Mesodermal cell (in vitro differentiated cells): ENCODE measurements at regions not wholly inside any gene's neighbourhood (a gene's known extent, or its start where the extent isn't known, plus 50 kb on each side); places are given as distances from the start of the nearest gene placed in this dataset.

Experiments
- H3K27ac ChIP-seq: 2 replicates; pipeline ENCODE4 v1.7.0; 2013; ENCODE audit warnings: mild to moderate bottlenecking, low read depth, low read length, moderate library complexity; ENCODE audit not compliant: severe bottlenecking
- H3K36me3 ChIP-seq: 2 replicates; pipeline ENCODE4 v1.7.1; 2013; ENCODE audit warnings: mild to moderate bottlenecking, low read length, moderate library complexity; ENCODE audit not compliant: control insufficient read depth, insufficient read depth
- H3K4me1 ChIP-seq: one replicate; pipeline ENCODE4 v1.7.1; 2013; ENCODE audit warnings: mild to moderate bottlenecking, low read length; ENCODE audit not compliant: insufficient read depth, control insufficient read depth, poor library complexity, severe bottlenecking
- H3K4me3 ChIP-seq: 2 replicates; pipeline ENCODE4 v1.7.0; 2013; ENCODE audit warnings: low read length, control low read depth, mild to moderate bottlenecking; ENCODE audit not compliant: insufficient read depth, poor library complexity, severe bottlenecking; ENCODE audit errors: extremely low read depth
- H3K9me3 ChIP-seq: 2 replicates; pipeline ENCODE4 v1.7.1; 2013; ENCODE audit warnings: mild to moderate bottlenecking, low read length, moderate library complexity; ENCODE audit not compliant: control insufficient read depth
- WGBS, 2 experiments: methylation state at CpG; one replicate each; pipeline ENCODE4 v1.1.5; 2013; ENCODE audit warnings: missing lambda C conversion rate in 2 of 2; ENCODE audit not compliant: insufficient coverage in 2 of 2; 5-methylcytosine and 5-hydroxymethylcytosine counted together

- no peak overlapping the region for H3K27ac ChIP-seq
- no peaks in the 10 kb centered on the region for H3K9me3 ChIP-seq
- peaks cover 5% of the 10 kb centered on the region for H3K4me1 ChIP-seq
- 93 to 94% methylated on average over 3 of the region's 4 CpGs for WGBS, 2 experiments
- no peak overlapping the region for H3K4me3 ChIP-seq
- no peaks in the 10 kb centered on the region for H3K36me3 ChIP-seq
Observed at GRCh38 chr5:96245140-96246091, 187.6 kb downstream of the PCSK1 start.

DNA sequence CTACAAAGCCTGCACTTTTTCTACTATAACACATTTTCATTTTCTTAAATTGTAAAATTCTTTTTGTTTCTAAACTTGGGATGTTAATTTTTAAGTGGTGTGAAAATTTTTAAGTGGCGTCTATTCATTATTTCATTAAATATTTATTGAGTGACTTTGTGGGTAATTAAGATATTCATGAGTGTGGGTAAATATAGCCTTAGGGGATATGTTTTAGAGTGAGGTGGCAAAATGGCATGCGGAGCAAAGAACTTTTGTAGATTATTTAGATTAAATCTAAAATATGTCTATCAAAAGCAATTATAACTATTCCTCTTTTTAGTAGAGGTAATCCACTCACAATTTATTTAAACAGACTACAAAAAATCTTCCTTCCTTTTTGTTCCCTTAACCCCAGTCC is 188.4 kb downstream of the PCSK1 start:
- H3K27ac ChIP-seq: no peak overlapping the region
- H3K9me3 ChIP-seq: no peaks in the 10 kb centered on the region
- peaks cover 5% of the 10 kb centered on the region for H3K4me1 ChIP-seq
- no peak overlapping the region for H3K4me3 ChIP-seq
- WGBS, 2 experiments: no CpG with 5 or more reads among the region's 2 CpGs
- no peaks in the 10 kb centered on the region for H3K36me3 ChIP-seq

DNA sequence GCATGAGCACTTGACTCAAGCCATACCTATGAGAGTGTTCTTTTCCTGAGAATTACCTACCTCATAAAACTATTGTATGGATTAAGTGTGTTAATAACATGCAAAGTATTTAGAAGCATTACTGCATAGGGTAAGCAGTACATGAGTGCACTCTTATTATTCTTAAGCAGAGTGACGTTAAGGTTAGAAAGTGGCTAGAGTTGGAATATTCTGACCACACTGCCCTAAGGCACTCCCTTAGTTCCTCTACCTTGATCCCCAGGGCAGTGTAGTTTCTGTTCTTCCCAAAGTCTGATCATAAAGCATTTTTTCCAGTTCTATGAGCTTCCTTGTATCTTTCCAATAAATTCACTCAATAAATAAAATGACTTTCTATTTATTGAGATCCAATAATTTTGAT is 189.2 kb downstream of the PCSK1 start:
- no peaks in the 10 kb centered on the region for H3K9me3 ChIP-seq
- H3K36me3 ChIP-seq: no peaks in the 10 kb centered on the region
- H3K4me1 ChIP-seq: peaks cover 5% of the 10 kb centered on the region
- H3K4me3 ChIP-seq: no peak overlapping the region
- no peak overlapping the region for H3K27ac ChIP-seq
- WGBS, 2 experiments: 83% methylated on average over 1 of the region's 1 CpG; no CpG with 5 or more reads in 1 of the 2 experiments

GRCh38 chr5:96243203-96243602 is 189.8 kb downstream of the PCSK1 start:
- Histone ChIP-seq H3K4me3 (no peak overlapping the region), H3K9me3 (no peaks in the 10 kb centered on the region), H3K4me1 (peaks cover 5% of the 10 kb centered on the region), H3K36me3 (no peaks in the 10 kb centered on the region), H3K27ac (no peak overlapping the region)
- no CpG with 5 or more reads among the region's 1 CpG for WGBS, 2 experiments

DNA sequence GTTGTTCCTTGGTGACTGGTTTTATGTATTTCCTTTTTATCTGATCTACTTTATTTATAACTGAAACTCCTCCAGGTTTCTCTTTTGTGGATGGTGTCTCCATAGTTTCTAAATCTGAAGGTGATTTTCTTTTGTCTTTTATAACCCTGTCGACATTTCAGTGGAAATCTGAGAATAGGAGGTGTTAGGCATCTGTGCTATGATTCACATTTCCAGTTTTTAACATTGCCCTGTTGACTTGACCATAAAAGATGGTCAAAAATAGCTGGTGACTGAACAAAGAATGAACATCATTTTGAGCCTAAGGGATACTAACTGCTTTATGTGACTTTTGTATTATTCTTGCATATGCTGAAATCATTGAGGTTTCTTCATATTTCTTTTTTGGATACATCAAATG is 190.5 kb downstream of the PCSK1 start:
- WGBS, 2 experiments: 100% methylated on average over 1 of the region's 1 CpG; no CpG with 5 or more reads in 1 of the 2 experiments
- Histone ChIP-seq H3K27ac (no peak overlapping the region), H3K36me3 (no peaks in the 10 kb centered on the region), H3K4me3 (no peak overlapping the region), H3K9me3 (no peaks in the 10 kb centered on the region), H3K4me1 (peaks cover 5% of the 10 kb centered on the region)

- no peaks in the 10 kb centered on the region for H3K4me1 ChIP-seq
- 100% methylated on average over 1 of the region's 1 CpG; no CpG with 5 or more reads in 1 of the 2 experiments for WGBS, 2 experiments
- H3K4me3 ChIP-seq: no peak overlapping the region
- H3K36me3 ChIP-seq: no peaks in the 10 kb centered on the region
- no peak overlapping the region for H3K27ac ChIP-seq
- H3K9me3 ChIP-seq: no peaks in the 10 kb centered on the region
Observed at GRCh38 chr5:96236831-96237230, 196.2 kb downstream of the PCSK1 start.

GRCh38 chr5:96236051-96236450 is 197.0 kb downstream of the PCSK1 start:
- WGBS, 2 experiments: 92% methylated on average over 1 of the region's 1 CpG; no CpG with 5 or more reads in 1 of the 2 experiments
- H3K27ac ChIP-seq: no peak overlapping the region
- H3K36me3 ChIP-seq: no peaks in the 10 kb centered on the region
- H3K4me3 ChIP-seq: no peak overlapping the region
- no peaks in the 10 kb centered on the region for H3K9me3 ChIP-seq
- H3K4me1 ChIP-seq: no peaks in the 10 kb centered on the region

DNA sequence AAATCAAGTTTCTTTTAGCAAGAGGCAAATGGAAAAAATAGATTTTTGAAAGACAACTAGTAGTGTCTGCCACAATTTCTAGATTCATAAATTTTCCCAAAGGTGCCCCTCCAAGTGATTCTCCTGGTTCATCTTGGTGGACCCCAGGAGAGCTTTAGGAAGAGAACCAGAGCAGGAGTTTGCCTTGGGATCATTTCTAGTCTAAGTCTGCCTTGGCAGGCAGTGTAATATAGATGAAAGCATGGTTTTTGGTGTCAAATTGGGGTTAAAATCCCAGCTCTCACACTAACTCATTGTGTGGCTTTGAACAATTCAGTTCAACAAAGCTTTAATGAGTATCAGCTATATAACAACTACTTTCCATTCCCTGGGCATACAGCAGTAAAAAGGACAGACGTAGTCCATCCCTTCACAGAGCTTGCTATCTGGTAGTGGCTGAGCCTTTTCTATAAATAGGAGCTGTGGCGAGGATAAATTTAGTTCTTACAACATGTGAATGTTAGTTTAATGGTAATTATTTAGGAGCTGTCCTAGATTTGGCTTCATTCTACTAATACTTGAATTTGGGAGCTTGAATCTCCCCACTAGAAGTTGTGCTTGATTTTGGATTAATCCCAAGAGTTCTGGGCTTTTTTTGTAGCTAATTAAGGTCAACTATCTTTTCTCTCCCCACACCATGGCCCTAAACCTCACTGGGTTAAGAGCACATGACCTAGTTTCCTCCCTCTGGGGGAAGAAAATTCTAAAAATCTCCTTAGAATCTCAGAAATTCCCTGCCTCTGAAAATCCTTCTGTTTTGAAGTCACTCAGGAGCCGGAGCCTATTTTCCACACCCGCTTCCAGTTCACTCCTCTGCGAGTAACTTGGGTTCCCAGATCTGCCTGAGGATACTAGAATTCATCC is 197.8 kb downstream of the PCSK1 start:
- Histone ChIP-seq H3K4me1 (no peaks in the 10 kb centered on the region), H3K36me3 (no peaks in the 10 kb centered on the region), H3K27ac (no peak overlapping the region), H3K9me3 (no peaks in the 10 kb centered on the region), H3K4me3 (no peak overlapping the region)
- 100% methylated on average over 2 to 3 of the region's 5 CpGs for WGBS, 2 experiments

DNA sequence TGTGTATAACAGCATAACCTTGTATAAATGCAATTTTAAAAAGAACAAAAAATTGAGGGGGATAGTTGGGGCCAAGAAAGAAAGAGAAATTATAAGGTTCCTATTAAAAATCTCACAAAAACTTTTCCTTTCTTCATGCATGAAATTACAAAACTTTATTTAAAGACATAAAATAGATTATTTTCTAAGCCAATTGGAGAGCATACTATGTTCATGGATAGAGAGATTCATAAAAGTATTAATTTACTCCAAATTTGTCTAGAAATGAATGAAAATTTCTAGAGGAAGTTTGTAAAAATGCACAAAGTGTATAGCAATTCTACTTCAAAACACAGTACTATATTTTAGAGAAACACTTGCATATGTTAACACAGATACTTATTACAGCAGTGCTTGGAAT is 200.4 kb downstream of the PCSK1 start:
- Histone ChIP-seq H3K4me1 (no peaks in the 10 kb centered on the region), H3K4me3 (no peak overlapping the region), H3K36me3 (no peaks in the 10 kb centered on the region), H3K27ac (no peak overlapping the region), H3K9me3 (no peaks in the 10 kb centered on the region)

DNA sequence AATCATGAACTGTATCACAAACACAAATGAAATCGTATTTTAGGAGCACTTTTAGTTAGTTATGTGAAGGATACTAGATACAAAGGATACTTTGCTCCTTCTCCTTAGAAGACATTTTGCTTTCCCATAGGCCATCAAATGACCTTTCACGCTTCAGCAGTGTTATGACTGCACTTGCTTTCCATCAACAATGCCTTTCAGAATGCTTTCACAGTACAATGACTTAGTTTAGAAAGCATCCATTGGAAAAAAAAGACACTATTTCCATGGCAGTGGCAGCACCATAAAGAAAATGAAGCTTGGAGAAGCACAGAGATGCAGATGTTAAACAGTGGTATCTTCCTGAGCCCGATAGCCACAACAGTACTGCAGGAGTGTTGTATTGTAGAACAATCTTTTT is 203.9 kb downstream of the PCSK1 start:
- Histone ChIP-seq H3K9me3 (no peaks in the 10 kb centered on the region), H3K4me1 (no peaks in the 10 kb centered on the region), H3K27ac (no peak overlapping the region), H3K36me3 (no peaks in the 10 kb centered on the region), H3K4me3 (no peak overlapping the region)
- WGBS, 2 experiments: 100% methylated on average over 2 of the region's 3 CpGs
